ENCODE measurements at regions not wholly inside any gene's neighbourhood (a gene's known extent, or its start where the extent isn't known, plus 50 kb on each side); places are given as distances from the start of the nearest gene placed in this dataset.

GRCh38 chr7:156141941-156142340 is 329.7 kb upstream of the SHH start:
- TF ChIP-seq MAX (IDR thresholded peaks at IDR 0.05): no peak
- TF ChIP-seq CTCF (IDR thresholded peaks at IDR 0.05; ENCODE audit: low read depth, low read length, missing input control): no peak
- TF ChIP-seq YY1 (IDR thresholded peaks at IDR 0.05): no peak
- no peak for TF ChIP-seq TAF1 (conservative IDR thresholded peaks at IDR 0.05)
- no peak for TF ChIP-seq RAD21 (IDR thresholded peaks at IDR 0.05)
- TF ChIP-seq SP1 (IDR thresholded peaks at IDR 0.05): no peak
- no peak for TF ChIP-seq ZBTB33 (IDR thresholded peaks at IDR 0.05)
- TF ChIP-seq JUND (IDR thresholded peaks at IDR 0.05): no peak
- TF ChIP-seq NR2F2 (IDR thresholded peaks at IDR 0.05): no peak
- no peak for TF ChIP-seq HNF4G (IDR thresholded peaks at IDR 0.05)
- TF ChIP-seq FOXA1 (IDR thresholded peaks at IDR 0.05): no peak
